RWPE2 (cell line): ENCODE measurements at regions not wholly inside any gene's neighbourhood (a gene's known extent, or its start where the extent isn't known, plus 50 kb on each side); places are given as distances from the start of the nearest gene placed in this dataset.

ENCODE experiments used
- ATAC-seq: fragments of 200-7000 bp; cut with Tn5 transposase; 3 replicates; pipeline ENCODE4 v1.9.1; 2021; ENCODE audit warnings: low read depth
- DNase-seq: peaks from one replicate; pipeline ENCODE4 v3.0.0-alpha.2; 2020; ENCODE audit warnings: low spot score
- H3K27ac ChIP-seq: fragments of 450-650 bp; 2 replicates; pipeline ENCODE4 v1.5.1; 2017; ENCODE audit warnings: mild to moderate bottlenecking; ENCODE audit not compliant: poor library complexity, severe bottlenecking
- H3K27me3 ChIP-seq: fragments of 250-450 bp; sonication (Bioruptor Pico); 2 replicates; pipeline ENCODE4 v1.5.1; 2021; ENCODE audit warnings: mild to moderate bottlenecking, moderate library complexity; ENCODE audit not compliant: insufficient read depth, poor library complexity, severe bottlenecking
- H3K36me3 ChIP-seq: fragments of 250-450 bp; sonication (Bioruptor Pico); 2 replicates; pipeline ENCODE4 v1.5.1; 2020; ENCODE audit warnings: low read depth, mild to moderate bottlenecking, moderate library complexity
- H3K4me1 ChIP-seq: fragments of 250-450 bp; sonication (Bioruptor Pico); 2 replicates; pipeline ENCODE4 v1.5.1; 2021; ENCODE audit warnings: mild to moderate bottlenecking, moderate library complexity; ENCODE audit not compliant: insufficient read depth, poor library complexity, severe bottlenecking
- H3K4me3 ChIP-seq: fragments of 250-450 bp; sonication (Bioruptor Pico); 2 replicates; pipeline ENCODE4 v1.5.1; 2021; ENCODE audit warnings: mild to moderate bottlenecking, moderate library complexity; ENCODE audit not compliant: severe bottlenecking
- H3K9me3 ChIP-seq: fragments of 250-450 bp; sonication (Bioruptor Pico); 2 replicates; pipeline ENCODE4 v1.5.1; 2021; ENCODE audit warnings: mild to moderate bottlenecking, moderate library complexity; ENCODE audit not compliant: severe bottlenecking
- CTCF ChIP-seq: fragments of 450-650 bp; IDR thresholded peaks from one replicate; pipeline ENCODE4 v1.5.1; 2017; ENCODE audit warnings: mild to moderate bottlenecking, moderate library complexity; ENCODE audit not compliant: poor library complexity, severe bottlenecking

- no peaks in the 10 kb centered on the region for H3K36me3 ChIP-seq
- H3K9me3 ChIP-seq = no peaks in the 10 kb centered on the region
- H3K27ac ChIP-seq = no peak overlapping the region
- DNase-seq (no peak), ATAC-seq (no peak)
- no peaks in the 10 kb centered on the region for H3K4me1 ChIP-seq
- no peak for TF ChIP-seq CTCF
- no peaks in the 10 kb centered on the region for H3K27me3 ChIP-seq
- H3K4me3 ChIP-seq = no peak overlapping the region
Measured at GRCh38 chr21:14766241-14766640, 220.1 kb upstream of the SAMSN1 start.

- H3K27ac ChIP-seq = no peak overlapping the region
- H3K27me3 ChIP-seq = no peaks in the 10 kb centered on the region
- no peaks in the 10 kb centered on the region for H3K4me1 ChIP-seq
- no peak for DNase-seq
- ATAC-seq = no peak
- no peak for TF ChIP-seq CTCF
- H3K9me3 ChIP-seq = no peaks in the 10 kb centered on the region
- H3K36me3 ChIP-seq = no peaks in the 10 kb centered on the region
- no peak overlapping the region for H3K4me3 ChIP-seq
Measured at GRCh38 chr21:14763695-14764064, 217.6 kb upstream of the SAMSN1 start.

GRCh38 chr21:14762734-14763694 is 216.9 kb upstream of the SAMSN1 start:
- no peaks in the 10 kb centered on the region for H3K27me3 ChIP-seq
- no peak overlapping the region for H3K4me3 ChIP-seq
- DNase-seq = no peak
- H3K9me3 ChIP-seq = no peaks in the 10 kb centered on the region
- H3K4me1 ChIP-seq = no peaks in the 10 kb centered on the region
- no peak for TF ChIP-seq CTCF
- no peak overlapping the region for H3K27ac ChIP-seq
- ATAC-seq = 0 out of 3 replicates have a peak, but pooled peaks have one; percentile 27
- no peaks in the 10 kb centered on the region for H3K36me3 ChIP-seq

- H3K4me3 ChIP-seq = no peak overlapping the region
- TF ChIP-seq CTCF = no peak
- no peak for ATAC-seq
Measured at GRCh38 chr21:14762327-14762726, 216.2 kb upstream of the SAMSN1 start.

GRCh38 chr21:14759285-14759684 is 213.2 kb upstream of the SAMSN1 start:
- H3K27me3 ChIP-seq = no peaks in the 10 kb centered on the region
- H3K27ac ChIP-seq = no peak overlapping the region
- DNase-seq (no peak), ATAC-seq (no peak)
- no peaks in the 10 kb centered on the region for H3K36me3 ChIP-seq
- no peaks in the 10 kb centered on the region for H3K9me3 ChIP-seq
- no peak for TF ChIP-seq CTCF
- no peaks in the 10 kb centered on the region for H3K4me1 ChIP-seq
- no peak overlapping the region for H3K4me3 ChIP-seq

More at GRCh38 chr21:14762327-14762726, 216.2 kb upstream of the SAMSN1 start:
- Histone ChIP-seq H3K27me3 (no peaks in the 10 kb centered on the region), H3K4me1 (no peaks in the 10 kb centered on the region), H3K36me3 (no peaks in the 10 kb centered on the region), H3K27ac (no peak overlapping the region), H3K9me3 (no peaks in the 10 kb centered on the region)
- no peak for DNase-seq
